Activated CD8-positive, alpha-beta T cell treated with anti-CD3 and anti-CD28 coated beads, Interleukin-2, amount 10 ng/mL, durations not matched to agents 7 days and 5 days (primary cell): ENCODE measurements at regions not wholly inside any gene's neighbourhood (a gene's known extent, or its start where the extent isn't known, plus 50 kb on each side); places are given as distances from the start of the nearest gene placed in this dataset.
"Not testable (repeated sequence)": the region's sequence is repeated elsewhere in the genome, so short reads cannot be mapped to it uniquely, and the experiment has no call there.

ENCODE experiments used
- ATAC-seq: fragments of 150-1000 bp; cut with Tn5 transposase; one replicate; pipeline ENCODE4 v1.10.0; 2021; ENCODE audit warnings: moderate library complexity
- CTCF ChIA-PET: fragments of 350-600 bp; sonication (Branson Sonifier 250); formaldehyde crosslinking; loops from one replicate; lab custom pipeline; 2021; ENCODE audit warnings: antibody characterized with exemption; lab: Charles Lee
- POLR2A ChIA-PET: fragments of 350-600 bp; sonication (Branson Sonifier 250); formaldehyde crosslinking; loops from one replicate; lab custom pipeline; 2021; ENCODE audit warnings: antibody characterized with exemption; lab: Charles Lee
- DNase-seq: peaks from one replicate; pipeline ENCODE4 v3.0.0-alpha.2; 2020
- H3K27ac Mint-ChIP-seq: one replicate; pipeline ENCODE4 v1.8.0; 2021; ENCODE audit warnings: mild to moderate bottlenecking, mixed read lengths
- H3K27me3 Mint-ChIP-seq: one replicate; pipeline ENCODE4 v1.8.0; 2021; ENCODE audit warnings: low read depth, mixed read lengths
- H3K36me3 Mint-ChIP-seq: one replicate; pipeline ENCODE4 v1.8.0; 2021; ENCODE audit warnings: low read depth, mixed read lengths
- H3K4me1 Mint-ChIP-seq: one replicate; pipeline ENCODE4 v1.8.0; 2021; ENCODE audit warnings: low read depth, mixed read lengths
- H3K4me3 Mint-ChIP-seq: one replicate; pipeline ENCODE4 v1.8.0; 2021; ENCODE audit warnings: mild to moderate bottlenecking, mixed read lengths
- H3K9me3 Mint-ChIP-seq: one replicate; pipeline ENCODE4 v1.8.0; 2022; ENCODE audit warnings: mixed read lengths; ENCODE audit not compliant: insufficient read depth

DNA sequence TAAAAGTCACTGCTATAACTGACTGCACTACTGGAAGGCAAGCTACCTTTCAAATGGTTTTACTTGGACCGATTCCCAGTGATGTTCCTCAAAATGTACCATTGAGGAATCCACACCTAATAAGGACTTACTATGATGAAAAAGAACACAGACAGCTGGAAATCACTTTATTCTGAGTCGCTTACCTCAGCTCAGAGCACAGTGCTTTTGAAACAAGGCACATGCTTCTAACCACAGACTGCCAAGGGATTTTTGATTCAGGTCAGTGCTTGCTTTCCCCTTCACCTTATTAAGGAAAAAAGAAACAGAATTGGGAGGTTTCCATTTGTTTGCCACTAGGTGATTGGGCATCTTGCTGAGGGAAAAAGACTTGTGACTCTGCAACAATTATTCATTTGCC is 707.5 kb upstream of the FSHR start:
- Mint-ChIP-seq H3K4me1 (no peaks in the 10 kb centered on the region), H3K4me3 (no peak overlapping the region), H3K9me3 (peaks cover 4% of the 10 kb centered on the region), H3K36me3 (no peaks in the 10 kb centered on the region), H3K27me3 (no peaks in the 10 kb centered on the region), H3K27ac (no peak overlapping the region)
- DNase-seq (no peak), ATAC-seq (no peak)
- POLR2A ChIA-PET: no interaction called here
- CTCF ChIA-PET: no interaction called here

DNA sequence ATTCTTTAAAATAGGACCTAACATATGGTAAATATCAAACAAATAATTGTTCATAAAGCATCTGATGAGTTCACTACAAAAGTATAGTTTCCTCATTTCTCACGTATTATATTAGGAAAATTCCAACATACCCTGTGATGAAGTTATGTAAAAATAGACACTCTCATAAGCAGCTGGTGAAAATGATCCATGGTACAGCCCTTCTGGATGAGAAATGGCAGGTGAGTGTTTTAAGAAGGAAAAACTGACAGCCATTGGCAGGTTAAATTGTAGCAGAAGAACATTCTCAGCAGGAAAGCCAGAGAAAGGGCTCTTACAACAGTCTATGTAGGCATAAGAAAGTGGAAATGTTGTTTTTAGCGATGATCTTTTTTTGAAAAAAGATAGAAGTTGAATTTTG is 706.5 kb upstream of the FSHR start:
- DNase-seq: no peak
- CTCF ChIA-PET: no interaction called here
- Mint-ChIP-seq H3K9me3 (peaks cover 4% of the 10 kb centered on the region), H3K27me3 (no peaks in the 10 kb centered on the region), H3K36me3 (no peaks in the 10 kb centered on the region), H3K4me1 (no peaks in the 10 kb centered on the region), H3K4me3 (no peak overlapping the region), H3K27ac (no peak overlapping the region)
- no peak for ATAC-seq
- POLR2A ChIA-PET: no interaction called here

DNA sequence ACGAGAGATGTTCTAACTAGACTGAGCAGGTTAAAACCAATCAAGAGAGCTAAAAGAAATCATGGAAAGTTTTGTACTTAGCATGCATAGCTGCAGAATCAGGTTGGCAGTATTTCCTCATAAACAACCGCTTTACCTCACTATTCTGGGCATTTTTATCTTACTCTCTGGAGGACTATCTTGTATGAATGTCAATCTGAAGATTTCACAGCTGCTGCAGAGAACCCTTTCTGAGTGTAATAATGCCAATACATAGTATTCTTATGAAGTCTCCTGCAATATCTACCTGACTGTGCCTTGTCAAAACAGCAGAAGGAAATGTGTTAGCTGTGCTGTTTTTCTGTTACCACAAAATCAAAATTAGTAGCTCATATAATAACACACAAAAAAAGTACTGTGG is 705.9 kb upstream of the FSHR start:
- no peaks in the 10 kb centered on the region for H3K27me3 Mint-ChIP-seq
- CTCF ChIA-PET: no interaction called here
- POLR2A ChIA-PET: no interaction called here
- H3K4me3 Mint-ChIP-seq: no peak overlapping the region
- no peaks in the 10 kb centered on the region for H3K36me3 Mint-ChIP-seq
- no peaks in the 10 kb centered on the region for H3K4me1 Mint-ChIP-seq
- no peak overlapping the region for H3K27ac Mint-ChIP-seq
- DNase-seq: no peak
- ATAC-seq: no peak
- H3K9me3 Mint-ChIP-seq: peaks cover 4% of the 10 kb centered on the region

DNA sequence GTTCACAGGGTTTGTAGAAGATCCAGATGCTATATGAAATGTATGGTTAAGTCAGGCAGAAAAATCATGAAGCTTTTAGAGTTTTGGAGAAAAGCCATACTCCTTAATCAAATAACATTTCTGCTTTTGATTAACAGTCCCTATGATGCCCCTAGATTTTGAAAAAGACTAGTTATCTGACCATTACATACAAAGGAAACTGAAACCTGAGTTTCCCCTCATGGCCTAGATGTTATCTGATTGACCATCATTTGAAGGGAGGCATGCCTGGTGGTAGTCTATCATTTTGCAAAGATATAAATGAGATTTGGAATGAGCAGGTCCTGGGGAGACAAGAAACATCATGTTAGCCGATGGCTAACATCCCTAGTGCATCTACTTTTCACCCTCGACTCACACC is 704.3 kb upstream of the FSHR start:
- Mint-ChIP-seq H3K36me3 (no peaks in the 10 kb centered on the region), H3K4me1 (no peaks in the 10 kb centered on the region), H3K27me3 (no peaks in the 10 kb centered on the region), H3K9me3 (peaks cover 4% of the 10 kb centered on the region), H3K4me3 (no peak overlapping the region), H3K27ac (no peak overlapping the region)
- ChIA-PET POLR2A (no interaction called here), CTCF (no interaction called here)
- DNase-seq (no peak), ATAC-seq (no peak)

DNA sequence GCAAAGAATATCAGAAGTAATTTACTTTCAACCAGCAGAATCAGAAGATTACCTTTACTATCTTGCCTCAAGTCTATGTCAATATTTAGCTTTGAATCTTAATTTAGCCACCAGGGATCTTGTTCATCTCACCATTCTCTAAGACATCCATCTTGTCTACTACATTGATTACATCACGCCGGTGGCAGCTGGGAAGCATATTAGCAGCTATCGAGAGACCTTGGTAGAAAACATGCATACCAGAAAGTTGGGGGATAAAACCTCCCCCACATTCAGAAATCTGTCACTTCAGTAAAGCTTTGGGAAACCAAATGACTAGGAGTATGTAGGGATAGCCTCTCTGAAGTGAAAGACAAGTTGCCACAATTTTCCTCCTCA is 703.8 kb upstream of the FSHR start:
- H3K36me3 Mint-ChIP-seq: no peaks in the 10 kb centered on the region
- H3K4me3 Mint-ChIP-seq: no peak overlapping the region
- ChIA-PET POLR2A (no interaction called here), CTCF (no interaction called here)
- DNase-seq (no peak), ATAC-seq (no peak)
- H3K9me3 Mint-ChIP-seq: peaks cover 4% of the 10 kb centered on the region
- H3K27ac Mint-ChIP-seq: no peak overlapping the region
- no peaks in the 10 kb centered on the region for H3K27me3 Mint-ChIP-seq
- H3K4me1 Mint-ChIP-seq: no peaks in the 10 kb centered on the region

DNA sequence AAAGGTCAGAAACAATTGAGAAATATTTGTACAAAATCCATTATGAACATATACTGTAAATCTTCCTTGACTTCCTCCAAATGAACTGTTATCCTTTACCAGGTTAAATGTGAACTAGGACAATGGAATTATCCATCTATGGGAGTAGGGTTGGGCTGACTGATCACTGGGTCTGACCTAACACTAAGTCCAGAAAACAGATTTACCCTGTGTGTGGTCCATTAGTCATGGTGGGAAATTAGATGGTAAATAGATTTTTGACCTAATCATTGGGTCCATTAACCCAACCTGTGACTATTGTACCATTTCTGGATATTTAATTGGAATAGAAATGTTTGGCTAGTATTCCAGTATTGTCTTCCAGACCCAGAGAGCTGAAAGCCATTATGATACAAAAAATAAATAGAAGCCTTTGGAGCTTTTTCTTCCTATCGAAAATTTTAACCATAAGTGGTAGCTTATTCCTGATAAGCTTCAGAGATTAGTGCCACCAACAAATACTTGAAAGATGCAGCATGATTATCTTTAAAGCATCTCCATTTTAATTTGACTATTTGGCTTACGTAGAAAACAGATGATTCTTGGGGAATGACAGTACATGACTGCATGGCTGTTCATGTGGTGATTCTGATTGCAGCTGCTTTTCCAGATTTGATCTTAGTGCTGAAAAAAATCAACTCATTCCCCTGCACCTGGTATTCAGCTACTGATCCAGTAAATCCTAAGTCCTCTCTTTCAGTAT is 703.2 kb upstream of the FSHR start:
- no peaks in the 10 kb centered on the region for H3K27me3 Mint-ChIP-seq
- DNase-seq (no peak), ATAC-seq (no peak)
- no peak overlapping the region for H3K4me3 Mint-ChIP-seq
- H3K9me3 Mint-ChIP-seq: peaks cover 4% of the 10 kb centered on the region
- H3K36me3 Mint-ChIP-seq: no peaks in the 10 kb centered on the region
- H3K4me1 Mint-ChIP-seq: no peaks in the 10 kb centered on the region
- ChIA-PET POLR2A (no interaction called here), CTCF (no interaction called here)
- no peak overlapping the region for H3K27ac Mint-ChIP-seq

DNA sequence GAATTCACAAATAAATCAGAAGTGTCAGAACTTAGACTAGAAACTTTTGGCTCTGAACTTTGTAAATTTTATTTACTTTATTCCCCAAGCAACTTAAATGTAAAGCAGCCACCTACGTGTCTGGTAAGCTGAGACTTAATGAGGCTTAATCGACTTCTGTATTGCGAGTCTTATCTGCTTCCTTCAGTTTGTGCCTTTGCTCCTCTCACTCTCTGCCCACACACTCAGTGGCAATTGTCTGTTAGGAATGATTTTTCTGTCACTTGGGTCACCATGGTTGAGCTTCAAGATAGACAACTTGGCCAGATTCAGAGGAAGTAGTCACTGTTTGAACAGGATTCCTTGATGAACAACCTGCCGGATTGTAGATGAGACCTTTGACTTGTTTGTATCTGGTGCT is 691.4 kb upstream of the FSHR start:
- Mint-ChIP-seq H3K4me3 (no peak overlapping the region), H3K4me1 (no peaks in the 10 kb centered on the region), H3K27ac (no peak overlapping the region), H3K9me3 (no peaks in the 10 kb centered on the region), H3K27me3 (no peaks in the 10 kb centered on the region), H3K36me3 (no peaks in the 10 kb centered on the region)
- CTCF ChIA-PET: no interaction called here
- DNase-seq: no peak
- ATAC-seq: no peak
- POLR2A ChIA-PET: no interaction called here

DNA sequence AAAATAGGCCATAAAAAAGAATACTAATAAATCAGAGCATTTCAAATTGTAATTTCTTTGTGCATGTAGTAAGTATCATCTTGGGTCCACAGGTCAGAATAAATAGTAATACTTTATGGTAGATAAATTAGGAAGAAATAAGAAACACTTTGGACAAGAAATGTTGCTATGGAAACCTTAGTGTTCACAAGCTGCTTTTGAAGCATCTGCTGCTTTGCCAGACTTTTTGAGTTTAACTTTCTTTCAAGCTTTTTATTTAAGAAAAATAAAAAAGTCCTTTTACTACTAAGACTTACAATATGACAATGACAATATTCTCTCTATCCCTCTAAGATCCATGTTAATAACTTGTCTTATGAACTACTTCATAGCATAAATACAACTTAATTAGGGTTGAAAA is 690.7 kb upstream of the FSHR start:
- Mint-ChIP-seq H3K9me3 (no peaks in the 10 kb centered on the region), H3K4me1 (no peaks in the 10 kb centered on the region), H3K4me3 (no peak overlapping the region), H3K36me3 (no peaks in the 10 kb centered on the region), H3K27me3 (no peaks in the 10 kb centered on the region), H3K27ac (no peak overlapping the region)
- POLR2A ChIA-PET: no interaction called here
- ATAC-seq: no peak
- CTCF ChIA-PET: no interaction called here
- DNase-seq: no peak

DNA sequence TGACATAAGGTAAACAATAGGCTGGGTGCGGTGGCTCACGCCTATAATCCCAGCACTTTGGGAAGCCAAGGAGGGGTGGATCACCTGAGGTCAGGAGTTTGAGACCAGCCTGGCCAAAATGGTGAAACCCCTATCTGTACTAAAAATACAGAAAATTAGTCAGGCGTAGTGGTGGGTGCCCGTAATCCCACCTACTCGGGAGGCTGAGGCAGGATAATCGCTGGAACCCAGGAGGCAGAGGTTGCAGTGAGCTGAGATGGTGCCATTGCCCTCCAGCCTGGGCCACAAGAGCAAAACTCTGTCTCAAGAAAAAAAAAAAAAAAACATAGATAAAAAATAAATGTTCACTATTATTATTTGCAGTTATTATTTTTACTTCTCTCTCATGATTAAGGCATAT is 689.8 kb upstream of the FSHR start:
- ATAC-seq, H3K36me3 Mint-ChIP-seq, H3K4me3 Mint-ChIP-seq, H3K4me1 Mint-ChIP-seq, H3K27ac Mint-ChIP-seq, H3K9me3 Mint-ChIP-seq, H3K27me3 Mint-ChIP-seq, POLR2A ChIA-PET, DNase-seq, CTCF ChIA-PET: not testable (repeated sequence)

DNA sequence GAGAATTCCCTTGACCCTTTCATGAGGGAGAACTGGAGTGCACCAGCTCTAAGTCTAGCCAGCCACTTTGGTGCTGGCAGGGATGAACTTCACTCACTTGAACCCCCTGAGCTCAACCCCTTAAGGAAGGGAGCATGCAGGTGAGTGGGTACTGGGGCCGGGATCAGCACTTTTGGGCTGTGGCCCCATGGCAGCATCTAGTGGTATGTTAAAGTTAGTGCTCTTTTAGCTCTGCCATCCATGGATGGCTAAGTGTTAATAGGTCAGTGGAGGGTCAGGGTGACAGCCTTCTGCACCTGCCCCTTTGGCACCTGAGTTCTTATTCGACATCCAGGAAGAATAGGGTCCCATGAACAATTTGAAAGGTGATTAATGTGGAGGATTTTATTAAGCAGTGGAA is 689.0 kb upstream of the FSHR start:
- Mint-ChIP-seq H3K36me3 (no peaks in the 10 kb centered on the region), H3K9me3 (no peaks in the 10 kb centered on the region), H3K27ac (no peak overlapping the region), H3K4me1 (no peaks in the 10 kb centered on the region), H3K4me3 (no peak overlapping the region), H3K27me3 (no peaks in the 10 kb centered on the region)
- ATAC-seq (no peak), DNase-seq (no peak)
- ChIA-PET CTCF (no interaction called here), POLR2A (no interaction called here)

DNA sequence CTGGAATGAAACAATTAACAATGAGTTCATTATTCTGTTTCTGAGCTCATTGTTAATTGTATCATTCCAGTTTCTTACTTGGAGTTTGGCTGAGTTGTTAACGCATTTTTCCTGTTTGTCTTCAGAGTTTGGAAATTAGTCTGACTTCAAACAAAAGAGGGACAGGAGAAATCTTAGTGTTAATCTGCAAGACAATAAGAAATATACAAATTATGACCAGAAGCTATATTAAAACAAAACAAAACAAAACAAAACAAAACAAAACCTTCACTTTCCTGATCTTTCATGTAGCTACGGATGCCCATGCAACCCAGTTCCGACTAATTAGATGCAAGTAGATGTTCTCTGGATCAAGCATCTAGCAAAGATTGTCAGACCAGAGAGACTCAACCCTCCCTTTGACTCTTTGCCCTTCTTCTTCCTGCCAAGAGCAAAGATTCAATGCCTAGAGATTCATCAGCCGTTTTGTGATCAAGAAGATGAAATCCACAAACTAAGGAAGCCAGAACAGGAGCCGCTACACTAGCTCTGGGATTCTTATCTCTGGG is 686.2 kb upstream of the FSHR start:
- ChIA-PET POLR2A (no interaction called here), CTCF (no interaction called here)
- DNase-seq (no peak), ATAC-seq (no peak)
- no peaks in the 10 kb centered on the region for H3K36me3 Mint-ChIP-seq
- no peak overlapping the region for H3K27ac Mint-ChIP-seq
- no peaks in the 10 kb centered on the region for H3K9me3 Mint-ChIP-seq
- no peaks in the 10 kb centered on the region for H3K27me3 Mint-ChIP-seq
- H3K4me1 Mint-ChIP-seq: no peaks in the 10 kb centered on the region
- H3K4me3 Mint-ChIP-seq: no peak overlapping the region

DNA sequence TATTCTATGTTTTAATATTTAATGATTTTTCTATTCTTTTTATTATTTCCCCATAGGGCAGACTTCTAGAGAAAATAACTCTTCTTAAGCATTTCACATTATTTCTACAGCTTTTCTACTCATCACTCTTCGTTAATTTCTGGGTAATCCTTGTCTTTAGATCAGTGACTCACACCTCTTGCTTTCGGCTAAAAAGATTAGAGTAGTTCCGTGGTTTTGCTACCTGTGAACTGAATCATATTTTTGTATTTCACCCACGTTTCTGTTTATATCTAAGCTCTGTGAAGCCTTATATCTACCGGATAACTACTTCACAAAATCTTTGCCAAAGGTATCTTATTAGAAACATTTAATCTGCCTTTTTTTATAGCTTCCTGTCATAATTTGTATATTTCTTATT is 685.5 kb upstream of the FSHR start:
- ChIA-PET CTCF (no interaction called here), POLR2A (no interaction called here)
- Mint-ChIP-seq H3K27ac (no peak overlapping the region), H3K27me3 (no peaks in the 10 kb centered on the region), H3K4me3 (no peak overlapping the region), H3K36me3 (no peaks in the 10 kb centered on the region), H3K9me3 (no peaks in the 10 kb centered on the region), H3K4me1 (no peaks in the 10 kb centered on the region)
- ATAC-seq (no peak), DNase-seq (no peak)
